Keratinocyte (primary cell): ENCODE measurements at regions not wholly inside any gene's neighbourhood (a gene's known extent, or its start where the extent isn't known, plus 50 kb on each side); places are given as distances from the start of the nearest gene placed in this dataset.

ENCODE experiments used
- DNase-seq: peaks from one replicate; pipeline ENCODE4 v3.0.0-alpha.2; 2011; ENCODE audit warnings: low read depth, missing footprints, low spot score
- FAIRE-seq: peaks from 2 replicates; lab custom pipeline; 2011; peaks lifted over from hg19 to GRCh38; lab: Jason Lieb, UNC
- H2AFZ ChIP-seq: 2 replicates; pipeline ENCODE4 v1.6.0; 2012; ENCODE audit warnings: low read length, control low read depth, inconsistent platforms; ENCODE audit not compliant: control insufficient read depth
- H3K27ac ChIP-seq: 2 replicates; pipeline ENCODE4 v1.5.1; 2011; ENCODE audit warnings: low read length; ENCODE audit not compliant: control insufficient read depth, insufficient read depth
- H3K27me3 ChIP-seq: 3 replicates; pipeline ENCODE4 v1.6.0; 2011; ENCODE audit warnings: low read length; ENCODE audit not compliant: control insufficient read depth, insufficient read depth; ENCODE audit errors: extremely low read depth
- H3K36me3 ChIP-seq, 2 experiments: 2 replicates in 1 of 2; 3 replicates in 1 of 2; pipeline ENCODE4 v1.5.1; 2011; ENCODE audit warnings: low read length in 2 of 2, mild to moderate bottlenecking in 1 of 2; ENCODE audit not compliant: control insufficient read depth in 2 of 2, insufficient read depth in 2 of 2; ENCODE audit errors: extremely low read depth in 1 of 2
- H3K4me1 ChIP-seq: 3 replicates; pipeline ENCODE4 v1.5.1; 2011; ENCODE audit warnings: low read length; ENCODE audit not compliant: control insufficient read depth, insufficient read depth; ENCODE audit errors: extremely low read depth
- H3K4me2 ChIP-seq: 3 replicates; pipeline ENCODE4 v1.6.0; 2011; ENCODE audit warnings: low read depth, low read length; ENCODE audit not compliant: control insufficient read depth, insufficient read depth; ENCODE audit errors: extremely low read depth
- H3K4me3 ChIP-seq, 3 experiments: fragments of 200-600 bp in 1 of 3; sonication (generic) in 1 of 3; 2 replicates in 2 of 3; 3 replicates in 1 of 3; pipeline ENCODE4 v1.5.1; 2011 to 2016; ENCODE audit warnings: low read length in 3 of 3, mild to moderate bottlenecking in 3 of 3, control low read depth in 2 of 3, inconsistent platforms in 1 of 3, low read depth in 1 of 3, mixed read lengths in 1 of 3, mixed run types in 1 of 3, moderate library complexity in 1 of 3; ENCODE audit not compliant: control insufficient read depth in 2 of 3, insufficient read depth in 2 of 3; ENCODE audit errors: extremely low read depth in 1 of 3
- H3K79me2 ChIP-seq: 2 replicates; pipeline ENCODE4 v1.6.0; 2012; ENCODE audit warnings: low read length; ENCODE audit not compliant: control insufficient read depth, insufficient read depth
- H3K9ac ChIP-seq: 3 replicates; pipeline ENCODE4 v1.6.0; 2011; ENCODE audit warnings: low read length; ENCODE audit not compliant: control insufficient read depth, insufficient read depth; ENCODE audit errors: extremely low read depth
- H3K9me1 ChIP-seq: 3 replicates; pipeline ENCODE4 v1.6.0; 2011; ENCODE audit warnings: low read length; ENCODE audit not compliant: control insufficient read depth, insufficient read depth; ENCODE audit errors: extremely low read depth
- H3K9me3 ChIP-seq: 2 replicates; pipeline ENCODE4 v1.5.1; 2012; ENCODE audit warnings: low read depth, low read length; ENCODE audit not compliant: control insufficient read depth
- H4K20me1 ChIP-seq: 3 replicates; pipeline ENCODE4 v1.6.0; 2011; ENCODE audit warnings: low read length; ENCODE audit not compliant: control insufficient read depth, insufficient read depth; ENCODE audit errors: extremely low read depth
- CTCF ChIP-seq, 3 experiments: IDR thresholded peaks in 1 of 3; conservative IDR thresholded peaks in 1 of 3; optimal IDR thresholded peaks in 1 of 3; 2 replicates in 2 of 3; 3 replicates in 1 of 3; pipeline versions ENCODE3 to v1.5.1; 2011; ENCODE audit warnings: low read length in 3 of 3, mild to moderate bottlenecking in 3 of 3, moderate library complexity in 2 of 3, control low read depth in 1 of 3, inconsistent platforms in 1 of 3; ENCODE audit not compliant: insufficient read depth in 2 of 3; ENCODE audit errors: extremely low read depth in 1 of 3
- EZH2 ChIP-seq: IDR thresholded peaks from one replicate; pipeline ENCODE4 v1.6.1; 2012; ENCODE audit warnings: inconsistent platforms, mild to moderate bottlenecking, low read length, moderate library complexity
- dilution Hi-C: fragments of 300-500 bp; cut with MboI; formaldehyde crosslinking; loops from one replicate; pipeline ENCODE4 v1.7.0; 2020; ENCODE audit warnings: low sequenced_read_pairs; ENCODE audit not compliant: extremely low pct_ligation_motif_present

- Histone ChIP-seq H3K79me2 (no peaks in the 10 kb centered on the region), H3K36me3 (no peaks in the 10 kb centered on the region), H3K27ac (no peak overlapping the region), H3K27me3 (no peaks in the 10 kb centered on the region), H4K20me1 (no peaks in the 10 kb centered on the region), H2AFZ (no peak overlapping the region), H3K4me1 (no peaks in the 10 kb centered on the region), H3K9me3 (no peaks in the 10 kb centered on the region), H3K9me1 (no peaks in the 10 kb centered on the region), H3K4me2 (no peak overlapping the region), H3K4me3 (no peak overlapping the region), H3K9ac (no peak overlapping the region)
- no peak for TF ChIP-seq EZH2
- no peak for TF ChIP-seq CTCF (optimal IDR thresholded peaks at IDR 0.05 in 1 of 3, IDR thresholded peaks at IDR 0.05 in 1 of 3, conservative IDR thresholded peaks at IDR 0.05 in 1 of 3; ENCODE audit: extremely low read depth in 1 of 3, insufficient read depth in 2 of 3, low read length in 3 of 3)
- dilution Hi-C loops = no loop called here
- no peak for DNase-seq
- no peak for FAIRE-seq
These were observed 1036.9 kb upstream of the TMEFF2 start for GRCh38 chr2:193231634-193232033.

GRCh38 chr2:193228276-193228675 is 1033.5 kb upstream of the TMEFF2 start:
- no peak for FAIRE-seq
- no peak for DNase-seq
- no peak for TF ChIP-seq CTCF (optimal IDR thresholded peaks at IDR 0.05 in 1 of 3, IDR thresholded peaks at IDR 0.05 in 1 of 3, conservative IDR thresholded peaks at IDR 0.05 in 1 of 3; ENCODE audit: extremely low read depth in 1 of 3, insufficient read depth in 2 of 3, low read length in 3 of 3)
- TF ChIP-seq EZH2 = no peak
- no peaks in the 10 kb centered on the region for H4K20me1 ChIP-seq
- H3K4me1 ChIP-seq = no peaks in the 10 kb centered on the region
- no peak overlapping the region for H2AFZ ChIP-seq
- no peak overlapping the region for H3K27ac ChIP-seq
- no peak overlapping the region for H3K4me3 ChIP-seq
- dilution Hi-C loops = no loop called here
- H3K4me2 ChIP-seq = no peak overlapping the region
- H3K36me3 ChIP-seq = no peaks in the 10 kb centered on the region
- no peak overlapping the region for H3K9ac ChIP-seq
- H3K9me3 ChIP-seq = no peaks in the 10 kb centered on the region
- H3K79me2 ChIP-seq = no peaks in the 10 kb centered on the region
- H3K9me1 ChIP-seq = no peaks in the 10 kb centered on the region
- no peaks in the 10 kb centered on the region for H3K27me3 ChIP-seq
